ENCODE measurements at regions not wholly inside any gene's neighbourhood (a gene's known extent, or its start where the extent isn't known, plus 50 kb on each side); places are given as distances from the start of the nearest gene placed in this dataset.

DNA sequence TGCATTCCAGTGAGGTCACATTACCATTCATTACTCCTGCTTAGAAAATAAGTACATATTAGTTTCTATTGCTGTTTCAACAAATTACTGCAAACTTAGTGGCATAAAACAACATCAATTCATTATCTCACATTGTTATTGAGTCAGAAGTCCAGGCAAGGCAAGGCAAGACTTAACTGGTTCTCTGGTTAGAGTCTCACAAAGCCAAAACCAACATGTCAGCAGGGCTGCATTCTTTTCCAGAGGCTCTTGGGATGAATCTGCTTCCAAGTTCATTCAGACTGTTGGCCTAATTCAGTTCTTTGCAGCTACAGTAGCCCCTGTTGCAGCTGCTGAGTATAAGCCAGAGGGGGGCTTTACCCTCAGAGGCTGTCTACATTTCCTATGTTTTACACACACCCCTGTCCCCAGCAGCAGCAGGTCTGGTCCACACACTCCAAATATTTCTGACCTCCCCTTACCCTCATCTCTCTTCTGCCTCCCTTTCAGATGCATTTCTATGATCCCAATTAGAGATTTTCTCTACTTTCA lies 892.1 kb upstream of the EPHA5 start:
- TF ChIP-seq, protein P1, sequence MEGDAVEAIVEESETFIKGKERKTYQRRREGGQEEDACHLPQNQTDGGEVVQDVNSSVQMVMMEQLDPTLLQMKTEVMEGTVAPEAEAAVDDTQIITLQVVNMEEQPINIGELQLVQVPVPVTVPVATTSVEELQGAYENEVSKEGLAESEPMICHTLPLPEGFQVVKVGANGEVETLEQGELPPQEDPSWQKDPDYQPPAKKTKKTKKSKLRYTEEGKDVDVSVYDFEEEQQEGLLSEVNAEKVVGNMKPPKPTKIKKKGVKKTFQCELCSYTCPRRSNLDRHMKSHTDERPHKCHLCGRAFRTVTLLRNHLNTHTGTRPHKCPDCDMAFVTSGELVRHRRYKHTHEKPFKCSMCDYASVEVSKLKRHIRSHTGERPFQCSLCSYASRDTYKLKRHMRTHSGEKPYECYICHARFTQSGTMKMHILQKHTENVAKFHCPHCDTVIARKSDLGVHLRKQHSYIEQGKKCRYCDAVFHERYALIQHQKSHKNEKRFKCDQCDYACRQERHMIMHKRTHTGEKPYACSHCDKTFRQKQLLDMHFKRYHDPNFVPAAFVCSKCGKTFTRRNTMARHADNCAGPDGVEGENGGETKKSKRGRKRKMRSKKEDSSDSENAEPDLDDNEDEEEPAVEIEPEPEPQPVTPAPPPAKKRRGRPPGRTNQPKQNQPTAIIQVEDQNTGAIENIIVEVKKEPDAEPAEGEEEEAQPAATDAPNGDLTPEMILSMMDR (IDR thresholded peaks at IDR 0.05): no peak

GRCh38 chr4:66558651-66559050 lies 888.4 kb upstream of the EPHA5 start:
- TF ChIP-seq, protein P1 (IDR thresholded peaks at IDR 0.05): no peak

GRCh38 chr4:66556651-66557278 lies 886.5 kb upstream of the EPHA5 start:
- TF ChIP-seq, protein P1 (IDR thresholded peaks at IDR 0.05): no peak

- TF ChIP-seq, protein P1 (IDR thresholded peaks at IDR 0.05): no peak
Measured at GRCh38 chr4:66555301-66555700, 885.0 kb upstream of the EPHA5 start.

DNA sequence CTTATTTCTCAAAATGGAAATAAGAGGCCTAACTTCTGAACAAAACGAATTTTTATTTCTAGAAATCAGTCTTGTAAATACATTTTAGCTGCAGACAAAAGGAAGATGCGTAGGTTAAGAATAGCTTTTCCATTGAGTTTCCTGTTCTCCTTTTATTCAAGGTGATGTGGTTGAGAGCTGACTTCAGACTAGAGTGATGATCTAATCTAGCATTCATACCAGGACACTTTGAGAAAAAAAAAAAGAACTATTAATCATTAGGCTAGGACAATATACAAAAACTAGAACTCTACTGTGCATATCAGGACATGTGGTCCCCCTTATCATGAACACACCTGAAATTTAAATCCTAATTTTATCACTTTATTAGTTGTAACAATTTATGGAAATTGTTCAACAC lies 884.5 kb upstream of the EPHA5 start:
- TF ChIP-seq, protein P1 (IDR thresholded peaks at IDR 0.05): no peak

DNA sequence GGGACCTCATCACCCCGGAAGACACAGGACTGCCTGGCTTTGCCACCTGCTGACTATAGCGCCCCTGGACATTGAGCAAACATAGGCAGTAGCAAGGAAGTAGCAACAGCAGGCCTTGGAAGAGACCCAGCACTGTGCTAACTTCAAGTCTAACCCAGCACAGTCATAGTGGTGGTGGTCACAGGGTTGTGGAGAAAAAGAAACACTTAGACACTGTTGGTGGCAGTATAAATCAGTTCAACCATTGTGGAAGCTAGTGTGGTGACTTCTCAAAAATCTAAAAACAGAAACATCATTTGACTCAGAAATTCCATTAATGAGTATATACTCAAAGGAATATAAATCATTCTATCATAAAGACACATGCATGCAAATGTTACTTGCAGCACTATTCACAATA lies 874.0 kb upstream of the EPHA5 start:
- TF ChIP-seq, protein P1 (IDR thresholded peaks at IDR 0.05): no peak

DNA sequence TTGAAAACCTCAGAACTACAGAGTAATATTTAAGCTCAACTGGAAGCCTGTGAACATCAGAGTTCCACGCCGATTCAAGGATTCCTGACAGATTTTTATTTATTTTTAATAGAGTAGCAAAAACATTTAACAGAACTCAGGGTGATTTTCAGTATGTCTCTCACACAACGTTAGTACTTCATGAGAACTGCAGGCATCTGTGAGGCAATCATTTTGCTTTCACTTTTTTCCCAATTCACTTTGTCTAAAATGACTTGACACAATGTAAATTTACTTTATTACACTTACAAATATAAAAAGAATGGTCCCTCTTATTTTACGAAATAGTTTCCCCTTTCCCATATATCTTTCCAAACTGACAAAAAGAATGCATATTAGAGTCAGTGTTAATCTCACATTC lies 869.5 kb upstream of the EPHA5 start:
- TF ChIP-seq, protein P1 (IDR thresholded peaks at IDR 0.05): no peak

- TF ChIP-seq, protein P1 (IDR thresholded peaks at IDR 0.05): no peak
Measured at GRCh38 chr4:66524781-66525180, 854.5 kb upstream of the EPHA5 start.
